ENCODE measurements at regions not wholly inside any gene's neighbourhood (a gene's known extent, or its start where the extent isn't known, plus 50 kb on each side); places are given as distances from the start of the nearest gene placed in this dataset.

DNA sequence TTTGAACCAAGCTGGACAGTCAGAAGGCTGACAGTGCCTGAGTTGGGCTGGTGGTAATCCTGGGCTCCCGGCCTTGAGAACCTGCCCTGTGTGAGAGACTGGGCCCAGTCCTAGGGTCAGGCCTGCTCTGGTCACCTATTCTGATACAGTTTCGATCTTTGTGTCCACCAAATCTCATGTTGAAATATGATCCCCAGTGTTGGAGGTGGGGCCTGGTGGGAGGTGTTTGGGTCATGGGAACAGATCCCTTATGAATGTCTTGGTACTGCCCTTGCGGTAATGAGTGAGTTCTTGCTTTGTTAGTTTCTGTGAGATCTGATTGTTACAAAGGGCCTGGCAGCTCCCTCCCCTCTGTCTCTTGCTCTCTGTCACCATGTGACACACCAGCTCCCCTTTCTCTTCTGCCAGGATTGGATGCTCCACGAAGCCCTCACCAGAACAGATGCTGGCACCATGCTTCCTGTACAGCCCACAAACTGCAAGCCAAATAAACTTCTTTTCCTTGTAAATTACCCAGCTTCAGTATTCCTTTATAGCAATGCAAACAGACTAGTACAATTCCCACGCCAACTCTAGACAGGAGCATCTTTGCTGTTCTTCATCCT lies 111.8 kb upstream of the ZNF438 start:
- peak in 18 of 56 donors; percentile 3 to 60 (median 17) for DNase-seq

- no peak for DNase-seq
Observed at GRCh38 chr10:31145986-31146385, 114.3 kb upstream of the ZNF438 start.

DNA sequence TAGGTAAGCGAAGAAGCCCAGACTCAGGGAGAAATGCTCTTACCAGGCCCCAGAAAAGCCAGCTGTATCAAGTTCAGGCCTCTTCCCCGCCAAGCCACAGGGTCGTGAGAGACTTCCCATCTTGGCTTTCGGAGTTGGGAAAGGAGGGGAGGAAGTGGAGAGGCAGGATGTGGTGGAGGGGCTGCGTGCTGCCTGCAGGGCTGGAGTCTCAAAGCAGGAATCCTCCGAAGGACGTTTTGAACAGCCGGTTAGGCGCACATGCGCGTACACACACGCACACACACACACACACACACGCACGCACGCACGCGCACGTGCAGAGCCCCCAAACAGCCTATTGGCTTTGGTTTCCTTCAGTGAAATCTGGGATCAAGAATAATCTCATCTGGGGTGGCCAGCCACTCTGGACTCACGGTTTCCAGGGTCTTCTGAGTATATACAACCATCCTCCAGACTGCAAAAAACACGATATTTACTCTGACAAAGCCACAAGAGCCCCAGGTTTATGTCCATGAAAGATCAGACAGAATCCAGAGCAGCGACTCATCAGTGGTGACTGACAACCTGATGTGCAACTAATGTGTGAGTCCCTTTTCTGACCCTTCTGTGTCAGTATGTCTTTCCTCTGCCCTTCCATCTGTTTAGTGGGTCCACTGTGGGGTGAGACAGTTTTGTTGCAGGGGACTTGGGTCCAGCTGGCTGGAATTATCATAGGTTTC lies 115.0 kb upstream of the ZNF438 start:
- DNase-seq, result no peak

- DNase-seq, result no peak
Observed at GRCh38 chr10:31147210-31147608, 115.5 kb upstream of the ZNF438 start.

GRCh38 chr10:31148951-31149350 lies 117.3 kb upstream of the ZNF438 start:
- DNase-seq, result no peak

DNA sequence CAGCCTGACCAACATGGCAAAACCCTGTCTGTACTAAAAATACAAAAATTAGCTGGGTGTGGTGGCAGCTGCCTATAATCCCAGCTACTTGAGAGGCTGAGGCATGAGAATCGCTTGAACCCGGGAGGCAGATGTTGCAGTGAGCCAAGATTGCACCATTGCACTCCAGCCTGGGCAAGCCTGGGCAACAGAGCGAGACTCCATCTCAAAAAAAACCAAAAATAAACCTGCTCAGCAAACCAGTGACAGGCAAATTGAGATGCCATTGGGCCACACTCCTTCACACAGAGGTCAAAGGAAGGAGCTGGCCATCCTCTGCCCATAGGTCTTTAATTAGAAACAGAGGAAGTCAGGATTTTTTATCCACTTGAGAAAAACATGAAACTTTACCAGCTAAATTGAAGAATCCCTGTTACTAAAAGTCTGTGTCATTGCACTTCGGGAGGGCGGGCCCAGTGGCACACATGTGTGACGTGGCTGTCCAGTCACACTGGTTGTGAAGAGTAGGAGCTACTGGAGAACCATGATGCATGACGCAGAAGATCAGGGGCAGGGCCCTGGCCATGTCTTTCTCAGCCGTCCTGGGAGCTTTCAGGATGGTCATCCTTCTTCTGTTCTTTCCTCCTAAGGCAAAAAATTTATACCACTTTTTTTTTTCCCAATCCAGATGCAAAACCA lies 118.3 kb upstream of the ZNF438 start:
- DNase-seq, result no peak

DNA sequence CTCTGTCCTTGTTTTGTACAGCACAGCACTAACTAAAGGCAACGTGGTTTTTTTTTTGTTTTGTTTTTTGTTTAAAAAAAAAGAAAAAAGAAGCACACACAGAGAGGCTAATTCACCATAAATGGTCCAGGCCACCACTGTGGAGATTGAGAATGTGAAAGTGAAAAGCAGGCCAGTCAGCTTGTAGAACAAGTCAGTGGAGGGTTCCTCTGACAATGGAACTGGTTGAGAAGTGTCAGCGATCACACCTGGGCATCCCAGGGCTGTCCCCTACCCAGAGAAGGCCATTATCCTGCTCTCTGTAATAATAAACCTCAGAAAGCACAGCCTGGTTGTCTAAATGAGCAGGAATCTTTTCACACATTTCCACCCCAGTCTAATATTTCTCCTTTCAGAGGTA lies 119.6 kb upstream of the ZNF438 start:
- no peak for DNase-seq

- DNase-seq, result no peak
Observed at GRCh38 chr10:31152421-31153135, 120.9 kb upstream of the ZNF438 start.

- no peak for DNase-seq
Observed at GRCh38 chr10:31153161-31153560, 121.5 kb upstream of the ZNF438 start.

- no peak for DNase-seq
Observed at GRCh38 chr10:31153692-31154091, 122.0 kb upstream of the ZNF438 start.

GRCh38 chr10:31154996-31155395 lies 123.3 kb upstream of the ZNF438 start:
- no peak for DNase-seq

GRCh38 chr10:31157123-31158010 lies 125.7 kb upstream of the ZNF438 start:
- DNase-seq, result peak in 43 of 56 donors; percentile 8 to 68 (median 44)

- no peak for DNase-seq
Observed at GRCh38 chr10:31158011-31158658, 126.5 kb upstream of the ZNF438 start.

- no peak for DNase-seq
Observed at GRCh38 chr10:31166606-31167005, 134.9 kb upstream of the ZNF438 start.

- DNase-seq, result no peak
Observed at GRCh38 chr10:31170636-31171035, 139.0 kb upstream of the ZNF438 start.

DNA sequence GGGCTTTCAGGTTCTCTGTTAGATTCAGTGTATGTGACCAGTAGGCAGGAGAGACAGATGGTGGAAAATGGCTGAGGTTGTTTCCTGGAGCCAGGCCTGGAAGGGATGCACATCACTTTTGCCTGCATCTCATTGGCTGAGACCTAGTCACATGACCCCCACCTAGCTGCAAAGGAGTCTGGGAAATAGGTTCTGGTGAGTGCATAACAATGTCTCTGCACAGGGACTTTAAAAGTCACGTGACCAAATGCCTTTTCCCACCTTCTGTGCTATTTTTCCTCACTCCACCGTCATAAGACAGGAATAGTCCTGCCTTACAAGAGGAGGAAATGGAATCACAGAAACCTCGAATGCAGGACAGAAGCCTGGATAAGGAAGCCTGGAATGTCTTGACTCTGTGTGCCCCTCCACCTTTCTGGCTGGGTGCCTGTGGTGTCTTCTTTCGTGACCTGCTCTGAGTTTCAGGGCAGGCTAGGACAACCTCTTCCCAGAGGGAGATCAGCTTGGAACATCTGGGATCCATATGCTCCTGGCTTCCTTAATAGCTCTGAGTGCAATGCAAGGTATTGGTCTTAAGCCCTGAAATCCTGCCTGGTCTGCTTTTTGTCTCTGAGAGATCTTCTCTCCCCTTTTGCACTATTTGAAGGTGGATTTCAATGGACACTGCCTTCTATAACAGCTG lies 139.9 kb upstream of the ZNF438 start:
- no peak for DNase-seq

- DNase-seq, result no peak
Observed at GRCh38 chr10:31172925-31173324, 141.3 kb upstream of the ZNF438 start.

GRCh38 chr10:31173752-31174151 lies 142.1 kb upstream of the ZNF438 start:
- DNase-seq, result no peak

- DNase-seq, result no peak
Observed at GRCh38 chr10:31179091-31179680, 139.8 kb upstream of the ZEB1 start.

Measured in nucleus accumbens (tissue), 56 donors.